Ishikawa (cell line): ENCODE measurements at regions not wholly inside any gene's neighbourhood (a gene's known extent, or its start where the extent isn't known, plus 50 kb on each side); places are given as distances from the start of the nearest gene placed in this dataset.

Experiments
- EGR1 ChIP-seq: IDR thresholded peaks from 2 replicates; pipeline ENCODE4 v1.6.1; 2012
- EP300 ChIP-seq: IDR thresholded peaks from 2 replicates; pipeline ENCODE4 v1.6.1; 2012; ENCODE audit warnings: borderline replicate concordance
- FOXM1 ChIP-seq: IDR thresholded peaks from 2 replicates; pipeline ENCODE4 v1.6.1; 2012; ENCODE audit warnings: low read depth, borderline replicate concordance
- TAF1 ChIP-seq: IDR thresholded peaks from 2 replicates; pipeline ENCODE4 v1.6.1; 2012; ENCODE audit warnings: low read depth, mild to moderate bottlenecking
- YY1 ChIP-seq: IDR thresholded peaks from 2 replicates; pipeline ENCODE4 v1.6.1; 2012; ENCODE audit warnings: low read depth

DNA sequence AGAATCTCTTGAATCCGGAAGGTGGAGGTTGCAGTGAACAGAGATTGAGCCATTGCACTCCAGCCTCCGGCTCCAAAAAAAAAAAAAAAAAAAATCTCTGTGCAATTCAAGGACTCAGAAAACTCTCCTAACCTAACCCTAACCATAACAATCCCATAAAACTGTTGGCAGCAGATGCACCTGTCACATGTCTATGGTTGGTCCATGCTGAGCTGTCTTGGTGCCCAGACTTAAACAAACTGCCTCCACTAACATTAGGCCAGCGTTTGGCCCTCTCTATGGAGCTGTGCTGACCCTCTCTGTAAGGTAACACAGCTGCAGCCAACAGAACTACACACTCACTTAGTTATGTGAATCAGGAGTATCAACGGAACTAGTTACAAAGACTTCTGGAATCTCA lies 132.5 kb upstream of the PTER start:
- TF ChIP-seq EGR1: no peak
- no peak for TF ChIP-seq EP300
- TF ChIP-seq YY1: no peak
- no peak for TF ChIP-seq TAF1
- TF ChIP-seq FOXM1: no peak
